ENCODE measurements at regions not wholly inside any gene's neighbourhood (a gene's known extent, or its start where the extent isn't known, plus 50 kb on each side); places are given as distances from the start of the nearest gene placed in this dataset.

DNA sequence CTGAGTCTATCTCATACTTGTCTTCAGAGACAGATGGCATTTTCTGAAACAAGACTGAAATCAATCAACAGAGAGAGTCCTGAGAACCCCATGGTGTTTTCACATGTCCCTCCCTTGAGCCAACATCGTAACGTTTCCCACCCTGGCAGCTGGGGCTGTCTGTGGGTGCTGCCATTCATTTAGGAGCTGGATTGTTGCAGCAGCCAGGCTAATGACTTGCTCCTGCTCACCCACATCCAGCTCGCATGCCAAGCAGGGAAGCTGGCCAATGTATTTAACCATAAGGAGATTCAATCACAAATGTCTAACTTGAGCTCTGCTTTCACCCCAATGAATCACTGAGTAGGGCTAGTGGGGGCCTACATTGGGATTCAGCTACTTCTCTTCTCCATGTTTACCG is 146.1 kb downstream of the ADRA2A start (continued):
- TF ChIP-seq, protein P1, sequence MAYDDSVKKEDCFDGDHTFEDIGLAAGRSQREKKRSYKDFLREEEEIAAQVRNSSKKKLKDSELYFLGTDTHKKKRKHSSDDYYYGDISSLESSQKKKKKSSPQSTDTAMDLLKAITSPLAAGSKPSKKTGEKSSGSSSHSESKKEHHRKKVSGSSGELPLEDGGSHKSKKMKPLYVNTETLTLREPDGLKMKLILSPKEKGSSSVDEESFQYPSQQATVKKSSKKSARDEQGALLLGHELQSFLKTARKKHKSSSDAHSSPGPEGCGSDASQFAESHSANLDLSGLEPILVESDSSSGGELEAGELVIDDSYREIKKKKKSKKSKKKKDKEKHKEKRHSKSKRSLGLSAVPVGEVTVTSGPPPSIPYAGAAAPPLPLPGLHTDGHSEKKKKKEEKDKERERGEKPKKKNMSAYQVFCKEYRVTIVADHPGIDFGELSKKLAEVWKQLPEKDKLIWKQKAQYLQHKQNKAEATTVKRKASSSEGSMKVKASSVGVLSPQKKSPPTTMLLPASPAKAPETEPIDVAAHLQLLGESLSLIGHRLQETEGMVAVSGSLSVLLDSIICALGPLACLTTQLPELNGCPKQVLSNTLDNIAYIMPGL (CRISPR knock-in tag; IDR thresholded peaks at IDR 0.05; ENCODE audit: borderline replicate concordance) = no peak
- TF ChIP-seq SREBF2 (IDR thresholded peaks at IDR 0.05) = no peak

DNA sequence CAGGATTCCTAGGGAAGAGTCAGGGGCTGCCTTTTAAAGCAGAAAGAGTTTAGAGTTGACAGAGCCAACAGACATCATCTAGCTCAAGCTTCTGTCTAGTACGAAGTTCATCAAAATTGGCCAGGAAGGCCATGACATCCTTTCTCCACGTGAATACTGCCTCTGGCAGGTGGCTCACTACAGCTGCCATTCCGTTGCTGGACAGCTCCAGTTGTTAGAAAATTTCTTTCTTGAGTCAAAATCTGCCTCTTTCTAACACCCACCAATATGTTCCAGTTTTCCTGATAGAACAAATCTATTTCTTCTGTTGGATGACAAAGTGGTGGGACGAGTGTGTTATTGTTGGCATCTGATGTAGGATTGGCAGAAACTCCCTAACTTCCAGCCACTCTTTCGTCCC is 154.9 kb downstream of the ADRA2A start:
- no peak overlapping the region for H3K4me2 ChIP-seq
- ChIA-PET CTCF (no interaction called here), POLR2A (no interaction called here)
- DNase-seq (ENCODE audit: low read depth in 1 of 2, low spot score in 1 of 2) (no peak), ATAC-seq (no peak), FAIRE-seq (no peak)
- H3K4me1 ChIP-seq = no peaks in the 10 kb centered on the region
- TF ChIP-seq MAFK (IDR thresholded peaks at IDR 0.05; ENCODE audit: partially characterized antibody) (no peak), ZFP36 (IDR thresholded peaks at IDR 0.05; ENCODE audit: borderline replicate concordance, partially characterized antibody) (no peak)
- TF ChIP-seq, protein P2, sequence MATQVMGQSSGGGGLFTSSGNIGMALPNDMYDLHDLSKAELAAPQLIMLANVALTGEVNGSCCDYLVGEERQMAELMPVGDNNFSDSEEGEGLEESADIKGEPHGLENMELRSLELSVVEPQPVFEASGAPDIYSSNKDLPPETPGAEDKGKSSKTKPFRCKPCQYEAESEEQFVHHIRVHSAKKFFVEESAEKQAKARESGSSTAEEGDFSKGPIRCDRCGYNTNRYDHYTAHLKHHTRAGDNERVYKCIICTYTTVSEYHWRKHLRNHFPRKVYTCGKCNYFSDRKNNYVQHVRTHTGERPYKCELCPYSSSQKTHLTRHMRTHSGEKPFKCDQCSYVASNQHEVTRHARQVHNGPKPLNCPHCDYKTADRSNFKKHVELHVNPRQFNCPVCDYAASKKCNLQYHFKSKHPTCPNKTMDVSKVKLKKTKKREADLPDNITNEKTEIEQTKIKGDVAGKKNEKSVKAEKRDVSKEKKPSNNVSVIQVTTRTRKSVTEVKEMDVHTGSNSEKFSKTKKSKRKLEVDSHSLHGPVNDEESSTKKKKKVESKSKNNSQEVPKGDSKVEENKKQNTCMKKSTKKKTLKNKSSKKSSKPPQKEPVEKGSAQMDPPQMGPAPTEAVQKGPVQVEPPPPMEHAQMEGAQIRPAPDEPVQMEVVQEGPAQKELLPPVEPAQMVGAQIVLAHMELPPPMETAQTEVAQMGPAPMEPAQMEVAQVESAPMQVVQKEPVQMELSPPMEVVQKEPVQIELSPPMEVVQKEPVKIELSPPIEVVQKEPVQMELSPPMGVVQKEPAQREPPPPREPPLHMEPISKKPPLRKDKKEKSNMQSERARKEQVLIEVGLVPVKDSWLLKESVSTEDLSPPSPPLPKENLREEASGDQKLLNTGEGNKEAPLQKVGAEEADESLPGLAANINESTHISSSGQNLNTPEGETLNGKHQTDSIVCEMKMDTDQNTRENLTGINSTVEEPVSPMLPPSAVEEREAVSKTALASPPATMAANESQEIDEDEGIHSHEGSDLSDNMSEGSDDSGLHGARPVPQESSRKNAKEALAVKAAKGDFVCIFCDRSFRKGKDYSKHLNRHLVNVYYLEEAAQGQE (IDR thresholded peaks at IDR 0.05) = peak; percentile 31; the same call in 1 of the 2 replicates
- WGBS (ENCODE audit: missing lambda C conversion rate) = 1% methylated on average over 5 of the region's 5 CpGs
- no peak overlapping the region for H3K27ac ChIP-seq
- no peaks in the 10 kb centered on the region for H3K9me3 ChIP-seq
- H3K4me3 ChIP-seq = no peak overlapping the region

DNA sequence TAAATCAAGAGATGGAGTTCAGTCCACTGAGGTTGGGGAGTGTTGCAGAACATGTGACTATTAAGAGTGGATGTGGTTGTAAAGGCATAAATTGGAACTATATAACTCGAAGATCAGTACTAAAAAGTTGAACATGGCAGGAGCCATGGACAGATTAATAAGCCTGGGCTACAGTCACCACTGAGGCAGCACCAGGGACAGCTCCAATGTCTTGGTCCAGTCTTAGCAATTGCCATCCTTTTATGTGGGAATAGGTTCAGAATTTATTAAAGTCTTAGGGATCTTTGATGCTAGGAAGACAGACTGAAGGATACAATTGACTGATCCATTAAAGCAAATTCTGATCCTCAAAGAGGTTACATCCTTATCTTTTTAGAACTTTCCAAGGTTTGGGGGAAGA is 156.6 kb downstream of the ADRA2A start:
- Histone ChIP-seq H3K4me3 (no peak overlapping the region), H3K4me1 (no peaks in the 10 kb centered on the region), H3K27ac (no peak overlapping the region), H3K9me3 (no peaks in the 10 kb centered on the region), H3K4me2 (no peak overlapping the region)
- FAIRE-seq = no peak
- ATAC-seq = no peak
- ChIA-PET CTCF (no interaction called here), POLR2A (no interaction called here)
- 0% methylated on average over 1 of the region's 1 CpG for WGBS (ENCODE audit: missing lambda C conversion rate)
- DNase-seq (ENCODE audit: low read depth in 1 of 2, low spot score in 1 of 2) = no peak
- TF ChIP-seq ZNF302 (CRISPR knock-in tag; IDR thresholded peaks at IDR 0.05) (no peak), FOXS1 (CRISPR knock-in tag; IDR thresholded peaks at IDR 0.05) (no peak), CHD2 (IDR thresholded peaks at IDR 0.05; ENCODE audit: low read length, partially characterized antibody) (no peak), EHF (CRISPR knock-in tag; IDR thresholded peaks at IDR 0.05) (no peak), CBX8 (IDR thresholded peaks at IDR 0.05) (no peak), RNF2 (IDR thresholded peaks at IDR 0.05; ENCODE audit: borderline replicate concordance, low read depth) (no peak)
- TF ChIP-seq, protein P2 (IDR thresholded peaks at IDR 0.05) = peak; percentile 72
- TF ChIP-seq, protein P3, sequence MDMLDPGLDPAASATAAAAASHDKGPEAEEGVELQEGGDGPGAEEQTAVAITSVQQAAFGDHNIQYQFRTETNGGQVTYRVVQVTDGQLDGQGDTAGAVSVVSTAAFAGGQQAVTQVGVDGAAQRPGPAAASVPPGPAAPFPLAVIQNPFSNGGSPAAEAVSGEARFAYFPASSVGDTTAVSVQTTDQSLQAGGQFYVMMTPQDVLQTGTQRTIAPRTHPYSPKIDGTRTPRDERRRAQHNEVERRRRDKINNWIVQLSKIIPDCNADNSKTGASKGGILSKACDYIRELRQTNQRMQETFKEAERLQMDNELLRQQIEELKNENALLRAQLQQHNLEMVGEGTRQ (IDR thresholded peaks at IDR 0.05) = no peak
